Activated CD4-positive, alpha-beta memory T cell treated with anti-CD3 and anti-CD28 coated beads, Interleukin-2, amount 10 ng/mL, durations not matched to agents 7 days and 5 days (primary cell): ENCODE measurements at regions not wholly inside any gene's neighbourhood (a gene's known extent, or its start where the extent isn't known, plus 50 kb on each side); places are given as distances from the start of the nearest gene placed in this dataset.

Experiments used
- CTCF ChIA-PET: fragments of 350-600 bp; sonication (Branson Sonifier 250); formaldehyde crosslinking; loops from one replicate; lab custom pipeline; 2021; ENCODE audit warnings: antibody characterized with exemption, inconsistent platforms; lab: Charles Lee
- POLR2A ChIA-PET: fragments of 350-600 bp; sonication (Branson Sonifier 250); formaldehyde crosslinking; loops from one replicate; lab custom pipeline; 2021; ENCODE audit warnings: antibody characterized with exemption; lab: Charles Lee
- DNase-seq: peaks from one replicate; pipeline ENCODE4 v3.0.0-alpha.2; 2020
- H3K27ac Mint-ChIP-seq: one replicate; pipeline ENCODE4 v1.8.0; 2021; ENCODE audit warnings: mild to moderate bottlenecking, mixed read lengths
- H3K27me3 Mint-ChIP-seq: one replicate; pipeline ENCODE4 v1.8.0; 2021; ENCODE audit warnings: mixed read lengths
- H3K36me3 Mint-ChIP-seq: one replicate; pipeline ENCODE4 v1.8.0; 2021; ENCODE audit warnings: low read depth, mixed read lengths
- H3K4me1 Mint-ChIP-seq: one replicate; pipeline ENCODE4 v1.8.0; 2021; ENCODE audit warnings: mixed read lengths
- H3K4me3 Mint-ChIP-seq: one replicate; pipeline ENCODE4 v1.8.0; 2021; ENCODE audit warnings: mild to moderate bottlenecking, mixed read lengths
- H3K9me3 Mint-ChIP-seq: one replicate; pipeline ENCODE4 v1.8.0; 2021; ENCODE audit warnings: mixed read lengths

DNA sequence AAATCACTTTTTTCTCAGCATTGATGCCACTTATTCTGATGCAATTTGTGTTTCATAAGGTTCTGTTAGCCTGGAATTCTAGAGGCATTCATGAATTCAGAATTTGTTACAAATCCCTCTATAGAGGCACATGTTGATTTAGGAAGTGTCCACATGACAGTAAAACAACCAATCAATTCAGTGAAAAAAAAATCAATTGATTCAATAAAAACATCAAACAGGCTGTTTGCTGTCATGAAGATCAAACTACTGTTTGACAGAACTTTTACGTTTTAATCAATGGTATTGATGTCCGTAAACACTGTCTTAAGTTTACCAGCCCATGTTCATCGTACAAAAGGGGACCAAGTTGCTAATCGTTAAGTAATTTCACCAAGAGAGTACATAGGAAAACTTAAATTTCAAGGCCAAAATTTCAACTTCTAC, 261.5 kb downstream of the FIGN start:
- no peak overlapping the region for H3K4me3 Mint-ChIP-seq
- H3K4me1 Mint-ChIP-seq = no peaks in the 10 kb centered on the region
- ChIA-PET POLR2A (no interaction called here), CTCF (no interaction called here)
- H3K9me3 Mint-ChIP-seq = peaks cover 2% of the 10 kb centered on the region
- H3K27ac Mint-ChIP-seq = no peak overlapping the region
- no peaks in the 10 kb centered on the region for H3K36me3 Mint-ChIP-seq
- H3K27me3 Mint-ChIP-seq = no peaks in the 10 kb centered on the region
- DNase-seq = no peak

DNA sequence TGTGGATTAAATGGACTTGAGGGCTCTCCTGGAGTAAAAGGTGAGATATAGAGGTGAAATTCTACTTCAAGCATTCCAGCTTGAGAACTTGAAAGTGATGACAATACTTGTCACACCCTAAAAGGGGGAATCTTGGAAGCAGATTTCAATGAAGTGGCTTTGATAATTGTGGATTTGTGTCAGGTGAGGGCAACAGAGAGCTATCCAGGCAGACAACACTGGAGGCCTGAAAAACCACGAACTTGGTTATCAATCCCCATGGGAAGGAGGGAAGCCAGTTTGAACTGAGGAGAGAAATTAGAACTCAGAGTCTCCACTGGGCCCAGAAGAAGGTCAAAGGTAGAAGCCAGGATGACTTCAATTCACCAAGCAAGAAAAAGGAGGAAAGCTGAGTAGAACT, 263.9 kb downstream of the FIGN start:
- ChIA-PET POLR2A (no interaction called here), CTCF (no interaction called here)
- H3K9me3 Mint-ChIP-seq = peaks cover 2% of the 10 kb centered on the region
- no peaks in the 10 kb centered on the region for H3K4me1 Mint-ChIP-seq
- H3K36me3 Mint-ChIP-seq = no peaks in the 10 kb centered on the region
- no peak overlapping the region for H3K4me3 Mint-ChIP-seq
- H3K27me3 Mint-ChIP-seq = no peaks in the 10 kb centered on the region
- no peak for DNase-seq
- no peak overlapping the region for H3K27ac Mint-ChIP-seq

DNA sequence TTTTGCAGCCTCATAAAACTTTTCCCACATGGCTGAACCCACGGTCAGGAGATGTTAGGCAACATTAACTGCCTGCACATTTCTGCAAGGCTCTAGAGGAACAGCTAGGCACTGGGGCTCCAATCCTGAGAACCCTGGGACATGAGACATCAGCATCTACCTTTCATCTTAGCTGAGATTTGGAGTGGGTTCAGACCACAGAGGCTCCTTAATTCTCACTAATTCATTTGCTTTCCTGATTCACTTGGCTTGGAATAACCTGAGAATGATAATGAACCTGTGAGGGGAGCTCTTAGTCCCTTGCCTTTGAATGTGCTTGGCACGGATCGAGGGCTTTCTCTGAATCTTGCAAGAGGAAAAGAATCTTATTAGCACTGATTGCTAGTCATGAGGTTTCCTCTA, 266.2 kb downstream of the FIGN start:
- Mint-ChIP-seq H3K4me3 (no peak overlapping the region), H3K27me3 (no peaks in the 10 kb centered on the region), H3K4me1 (no peaks in the 10 kb centered on the region), H3K27ac (no peak overlapping the region), H3K36me3 (no peaks in the 10 kb centered on the region), H3K9me3 (peaks cover 2% of the 10 kb centered on the region)
- no peak for DNase-seq
- ChIA-PET CTCF (no interaction called here), POLR2A (no interaction called here)

DNA sequence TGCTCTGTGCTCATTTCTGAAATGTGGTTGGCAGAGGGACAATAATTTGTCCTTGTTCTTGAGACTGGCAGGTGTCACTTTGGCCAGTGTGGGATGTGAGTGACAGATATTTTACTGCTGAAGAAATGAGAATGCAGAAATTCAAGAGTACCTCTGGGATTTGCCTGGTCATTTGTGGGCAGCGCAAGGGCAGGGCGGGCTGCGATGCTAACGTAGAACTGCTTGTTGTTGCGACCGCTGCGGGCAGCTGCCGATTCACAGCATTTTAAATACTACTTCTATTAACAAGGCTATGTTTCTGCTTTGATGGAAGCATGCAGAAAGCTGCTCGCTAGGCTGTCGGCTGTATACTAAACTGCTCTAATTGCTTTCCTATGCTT, 268.6 kb downstream of the FIGN start:
- H3K9me3 Mint-ChIP-seq = no peaks in the 10 kb centered on the region
- POLR2A ChIA-PET = no interaction called here
- no peaks in the 10 kb centered on the region for H3K4me1 Mint-ChIP-seq

DNA sequence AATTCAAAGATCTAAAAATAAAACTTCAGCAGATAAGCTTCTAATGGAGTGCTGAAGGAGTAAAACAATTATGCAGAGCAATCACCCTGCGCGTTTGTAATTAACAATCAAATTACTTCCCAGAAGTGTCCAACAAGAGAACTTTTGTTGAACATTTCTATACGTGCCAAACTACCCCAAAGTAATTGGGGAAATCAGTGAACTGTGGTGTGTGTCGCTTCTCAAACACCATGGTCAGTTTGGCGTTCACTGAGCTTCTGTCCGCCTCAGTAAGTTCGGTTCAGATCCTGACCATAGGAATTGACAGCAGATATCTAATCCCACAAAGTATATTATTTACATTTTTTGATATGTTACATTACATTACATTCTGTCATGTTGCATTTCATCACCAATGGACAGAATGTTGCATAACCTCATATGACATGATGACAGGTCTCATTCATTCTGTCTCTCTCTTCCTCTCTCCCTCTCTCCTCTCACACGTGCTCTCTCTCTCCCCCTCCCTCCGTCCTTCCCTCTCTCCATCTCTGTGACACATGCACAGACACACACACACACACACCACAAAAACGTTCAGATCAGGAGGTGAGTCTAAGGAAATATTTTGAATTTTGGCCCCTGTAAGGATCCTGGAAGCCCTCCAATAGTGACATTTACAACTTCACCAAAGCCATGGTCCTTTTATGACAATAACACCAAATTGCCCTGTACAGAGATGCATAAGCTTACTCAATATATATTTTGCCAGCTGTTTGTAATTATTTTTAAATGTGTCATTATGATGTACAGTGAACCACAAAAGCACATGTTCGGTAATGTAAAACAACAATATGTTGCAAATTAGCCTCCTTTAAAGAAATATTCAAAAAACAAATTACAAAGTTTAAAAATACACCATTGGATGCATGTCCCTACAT, 269.2 kb downstream of the FIGN start:
- Mint-ChIP-seq H3K27me3 (no peaks in the 10 kb centered on the region), H3K27ac (no peak overlapping the region), H3K4me3 (no peak overlapping the region), H3K4me1 (no peaks in the 10 kb centered on the region), H3K9me3 (no peaks in the 10 kb centered on the region), H3K36me3 (no peaks in the 10 kb centered on the region)
- ChIA-PET POLR2A (no interaction called here), CTCF (no interaction called here)
- DNase-seq = no peak

More for the DNA sequence above, 268.6 kb downstream of the FIGN start:
- CTCF ChIA-PET = no interaction called here
- Mint-ChIP-seq H3K36me3 (no peaks in the 10 kb centered on the region), H3K27ac (no peak overlapping the region), H3K4me3 (no peak overlapping the region), H3K27me3 (no peaks in the 10 kb centered on the region)
- no peak for DNase-seq

DNA sequence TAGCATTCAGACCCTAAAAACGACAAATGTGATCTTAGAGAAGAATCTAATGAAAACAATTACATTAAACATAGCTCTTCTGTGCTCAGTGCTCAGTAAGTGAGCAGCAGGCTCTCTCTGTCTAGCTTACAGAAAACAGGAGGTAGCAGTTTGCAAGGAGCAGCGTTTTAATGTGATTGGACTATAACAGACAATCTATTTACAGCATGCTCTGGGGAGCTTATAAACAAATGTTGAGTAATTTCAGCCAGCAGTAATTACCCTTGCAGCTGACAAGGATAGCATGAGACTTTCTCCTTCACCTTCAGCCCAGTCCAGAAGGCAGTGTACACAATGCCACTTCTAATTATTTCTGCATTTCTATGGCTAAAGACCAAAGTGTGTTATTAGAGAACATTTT, 270.4 kb downstream of the FIGN start:
- no peaks in the 10 kb centered on the region for H3K36me3 Mint-ChIP-seq

DNA sequence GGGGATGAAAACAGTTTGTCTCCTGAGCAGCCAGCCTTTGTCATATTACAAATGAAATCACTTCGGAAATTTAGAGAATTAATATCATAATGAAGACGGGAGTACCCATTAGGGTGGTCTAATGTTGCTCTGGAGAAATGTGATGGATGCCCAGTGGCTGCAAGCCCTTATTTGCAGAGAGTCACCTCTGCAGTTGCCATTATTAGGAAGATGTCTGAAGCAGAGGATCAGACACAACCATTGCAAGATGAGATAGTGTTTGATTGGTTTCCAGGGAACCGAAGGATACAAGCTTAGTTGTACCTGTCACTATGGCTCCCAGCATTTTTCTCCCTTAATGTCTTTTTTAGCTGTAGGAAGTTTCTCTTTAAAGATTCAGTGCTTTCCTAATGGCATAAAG, 272.4 kb downstream of the FIGN start:
- ChIA-PET POLR2A (no interaction called here), CTCF (no interaction called here)
- Mint-ChIP-seq H3K4me1 (no peaks in the 10 kb centered on the region), H3K27me3 (no peaks in the 10 kb centered on the region), H3K27ac (no peak overlapping the region), H3K9me3 (no peaks in the 10 kb centered on the region), H3K4me3 (no peak overlapping the region), H3K36me3 (no peaks in the 10 kb centered on the region)
- DNase-seq = no peak

More for the DNA sequence above, 270.4 kb downstream of the FIGN start:
- ChIA-PET POLR2A (no interaction called here), CTCF (no interaction called here)
- no peaks in the 10 kb centered on the region for H3K4me1 Mint-ChIP-seq
- H3K9me3 Mint-ChIP-seq = no peaks in the 10 kb centered on the region
- H3K27me3 Mint-ChIP-seq = no peaks in the 10 kb centered on the region
- DNase-seq = no peak
- no peak overlapping the region for H3K27ac Mint-ChIP-seq
- no peak overlapping the region for H3K4me3 Mint-ChIP-seq

DNA sequence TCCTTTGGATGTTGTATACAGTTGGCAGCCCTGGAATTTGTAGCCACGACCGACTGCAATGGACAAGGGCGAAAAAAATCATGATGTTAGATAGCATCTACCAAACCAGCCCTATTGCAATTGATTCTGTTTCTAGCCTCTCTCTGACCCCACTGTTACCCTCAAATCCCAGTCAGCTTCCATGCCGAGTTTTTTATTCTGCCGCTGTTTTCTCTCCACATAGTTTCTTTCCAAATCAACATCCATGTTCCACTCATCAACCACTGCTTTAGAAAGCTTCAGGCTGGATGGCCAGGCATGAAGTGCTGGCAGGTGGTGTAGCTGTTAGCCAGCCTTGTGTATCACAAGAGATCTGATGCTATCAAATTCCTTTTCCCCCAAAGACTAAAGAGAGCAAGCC, 272.8 kb downstream of the FIGN start:
- Mint-ChIP-seq H3K27me3 (no peaks in the 10 kb centered on the region), H3K27ac (no peak overlapping the region), H3K4me3 (no peak overlapping the region), H3K9me3 (no peaks in the 10 kb centered on the region), H3K4me1 (no peaks in the 10 kb centered on the region), H3K36me3 (no peaks in the 10 kb centered on the region)
- ChIA-PET POLR2A (no interaction called here), CTCF (no interaction called here)
- no peak for DNase-seq

DNA sequence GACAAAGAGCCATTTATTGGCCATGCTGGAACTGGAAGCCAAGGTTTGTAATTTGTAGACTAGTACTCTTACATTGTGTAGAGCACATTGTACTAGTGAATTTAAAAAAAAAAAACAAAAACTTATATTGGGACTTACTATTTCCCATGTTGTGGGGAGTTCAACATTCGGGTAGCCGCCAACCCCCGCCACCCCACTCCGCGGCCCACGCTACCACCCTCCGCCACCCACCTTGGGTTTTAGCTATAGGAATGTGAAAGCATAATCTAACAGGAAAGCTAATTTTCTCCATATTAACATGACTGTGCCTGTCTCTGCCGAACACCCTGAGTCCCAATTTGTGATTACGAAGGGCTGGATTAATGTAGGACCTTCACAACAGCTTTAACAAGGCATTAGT, 275.8 kb downstream of the FIGN start:
- Mint-ChIP-seq H3K36me3 (no peaks in the 10 kb centered on the region), H3K9me3 (no peaks in the 10 kb centered on the region), H3K4me3 (no peak overlapping the region), H3K4me1 (no peaks in the 10 kb centered on the region), H3K27ac (no peak overlapping the region), H3K27me3 (no peaks in the 10 kb centered on the region)
- DNase-seq = no peak
- ChIA-PET CTCF (no interaction called here), POLR2A (no interaction called here)

DNA sequence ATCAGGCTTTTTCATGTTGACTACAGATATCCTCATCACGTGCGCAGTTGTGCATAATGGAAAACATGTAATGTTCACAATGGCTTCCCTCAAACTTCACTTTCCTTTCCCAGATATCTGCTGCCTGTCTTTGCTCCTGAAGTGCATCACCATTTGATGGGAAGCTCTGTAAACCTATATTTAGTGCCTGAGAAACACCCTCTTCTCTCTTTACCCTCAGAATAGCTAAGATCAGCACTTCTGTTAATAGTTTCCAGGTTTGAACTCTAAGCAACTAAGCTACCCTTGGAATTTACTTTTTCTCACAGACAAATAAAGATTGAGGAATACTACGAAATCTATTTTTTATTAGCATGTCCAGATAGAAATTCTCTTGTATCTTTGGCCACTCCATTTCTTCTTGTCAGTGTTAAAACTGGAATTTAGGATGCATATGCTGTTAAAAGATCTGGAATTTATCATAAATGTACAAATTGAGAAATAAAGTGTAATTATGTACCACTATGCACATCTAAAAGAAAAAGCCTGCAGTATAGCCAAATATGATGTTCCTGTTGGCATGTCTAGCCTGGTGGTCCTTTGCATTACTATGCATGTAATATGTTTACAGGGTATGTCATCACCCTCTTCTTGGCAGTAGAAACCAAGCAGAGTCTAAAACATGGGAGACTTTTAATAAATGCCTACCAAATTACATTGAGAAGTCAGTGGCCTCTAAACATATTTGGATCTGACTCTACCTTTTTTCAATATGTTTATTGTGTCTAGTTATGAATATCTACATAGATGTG, 278.7 kb downstream of the FIGN start:
- Mint-ChIP-seq H3K27ac (no peak overlapping the region), H3K27me3 (no peaks in the 10 kb centered on the region), H3K36me3 (no peaks in the 10 kb centered on the region), H3K4me1 (no peaks in the 10 kb centered on the region), H3K4me3 (no peak overlapping the region), H3K9me3 (no peaks in the 10 kb centered on the region)
- ChIA-PET POLR2A (no interaction called here), CTCF (no interaction called here)
- DNase-seq = no peak

DNA sequence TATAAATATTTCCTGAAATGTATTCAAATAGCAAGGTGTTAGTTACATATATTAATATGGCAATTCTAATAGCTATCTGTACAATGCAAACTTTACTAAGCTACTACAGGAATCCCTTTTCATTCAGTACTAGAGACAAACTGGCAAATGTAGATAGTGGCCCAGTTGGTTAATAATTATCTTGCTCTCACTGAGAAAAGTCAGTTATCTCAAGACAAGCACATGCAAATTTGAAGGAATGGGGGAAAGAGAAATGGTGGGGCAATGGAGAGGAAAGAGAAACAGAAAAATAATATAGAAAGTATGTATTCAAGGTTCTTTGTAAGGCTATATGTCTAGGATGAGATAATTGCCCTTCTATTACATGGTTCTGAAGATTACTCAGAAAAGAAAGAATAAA, 280.0 kb downstream of the FIGN start:
- ChIA-PET CTCF (no interaction called here), POLR2A (no interaction called here)
- Mint-ChIP-seq H3K4me1 (no peaks in the 10 kb centered on the region), H3K4me3 (no peak overlapping the region), H3K9me3 (no peaks in the 10 kb centered on the region), H3K27ac (no peak overlapping the region), H3K27me3 (no peaks in the 10 kb centered on the region), H3K36me3 (no peaks in the 10 kb centered on the region)
- no peak for DNase-seq

DNA sequence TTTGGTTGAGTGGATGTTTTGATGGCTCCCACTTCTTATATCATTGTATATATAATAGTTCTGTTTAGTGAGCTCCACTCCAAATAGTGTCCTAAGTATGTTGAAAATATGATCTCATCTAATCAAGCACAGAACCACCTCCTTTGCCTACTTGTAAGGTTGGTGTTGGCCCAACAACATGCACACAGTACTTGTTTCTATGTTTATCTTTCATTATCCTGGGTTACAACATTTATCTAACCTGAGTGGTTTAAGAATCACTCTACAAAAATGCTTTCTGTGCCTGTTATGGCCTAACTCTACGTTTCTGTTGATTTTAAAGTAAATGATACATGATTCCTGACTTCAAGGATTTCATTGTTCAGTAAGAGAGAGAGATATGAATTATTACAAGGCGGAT, 281.9 kb downstream of the FIGN start:
- ChIA-PET CTCF (no interaction called here), POLR2A (no interaction called here)
- Mint-ChIP-seq H3K9me3 (peaks cover 4% of the 10 kb centered on the region), H3K4me3 (no peak overlapping the region), H3K27me3 (no peaks in the 10 kb centered on the region), H3K36me3 (no peaks in the 10 kb centered on the region), H3K4me1 (no peaks in the 10 kb centered on the region), H3K27ac (no peak overlapping the region)
- no peak for DNase-seq

DNA sequence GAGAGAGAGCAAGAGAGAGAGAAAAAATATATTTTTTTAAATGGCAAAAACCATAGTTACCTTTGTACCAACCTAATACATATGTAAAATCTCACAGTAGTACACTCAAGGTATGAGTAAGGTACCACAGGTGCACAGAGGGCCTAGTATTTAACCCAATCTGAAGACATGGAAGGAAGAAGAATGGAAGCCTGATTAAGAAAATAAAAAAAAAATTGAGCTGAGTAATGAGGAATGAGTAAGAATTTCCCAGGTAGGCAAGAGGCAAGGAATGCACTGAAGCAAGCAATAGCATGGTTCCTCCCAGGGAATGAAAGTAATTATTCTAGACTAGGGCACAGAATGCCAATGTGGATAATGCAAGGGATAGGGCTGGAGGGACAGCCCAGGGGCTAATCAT, 294.2 kb downstream of the FIGN start:
- Mint-ChIP-seq H3K9me3 (peaks cover 3% of the 10 kb centered on the region), H3K4me1 (no peaks in the 10 kb centered on the region), H3K36me3 (no peaks in the 10 kb centered on the region), H3K27me3 (no peaks in the 10 kb centered on the region), H3K4me3 (no peak overlapping the region), H3K27ac (no peak overlapping the region)
- POLR2A ChIA-PET = no interaction called here
- CTCF ChIA-PET = no interaction called here
- DNase-seq = no peak
